Stimulated activated CD4-positive, alpha-beta T cell treated with anti-CD3 and anti-CD28 coated beads, Interleukin-2, amount 100 ng/mL, for 48 hours (primary cell): ENCODE measurements at regions not wholly inside any gene's neighbourhood (a gene's known extent, or its start where the extent isn't known, plus 50 kb on each side); places are given as distances from the start of the nearest gene placed in this dataset.

Source experiments
- DNase-seq, 2 donors: peaks; one replicate each; pipeline ENCODE4 v3.0.0-alpha.2; 2020

- DNase-seq: no peak
Observed at GRCh38 chr7:85773116-85773728, 586.4 kb upstream of the SEMA3D start.

GRCh38 chr7:85771516-85771915, 584.7 kb upstream of the SEMA3D start:
- DNase-seq: no peak

GRCh38 chr7:85770332-85770731, 583.5 kb upstream of the SEMA3D start:
- no peak for DNase-seq

GRCh38 chr7:85765698-85766298, 578.9 kb upstream of the SEMA3D start:
- no peak for DNase-seq

DNA sequence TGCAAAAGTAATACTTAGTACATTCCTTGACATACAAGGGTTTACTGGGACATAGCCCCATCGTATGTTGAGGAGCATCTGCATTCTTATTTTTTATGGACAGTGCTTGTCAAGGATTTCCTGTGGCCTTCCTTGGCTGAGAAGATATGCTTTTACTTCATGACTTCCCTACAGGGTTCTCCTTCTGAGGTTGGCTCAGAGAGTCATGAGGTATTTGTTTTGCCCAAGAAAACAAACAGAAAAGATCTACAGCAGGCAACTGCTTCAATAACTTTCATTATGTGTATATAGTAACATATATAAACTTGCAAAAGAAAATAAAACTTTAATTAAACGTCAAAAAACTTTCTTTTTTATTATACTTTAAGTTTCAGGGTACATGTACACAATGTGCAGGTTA, 577.2 kb upstream of the SEMA3D start:
- no peak for DNase-seq

DNA sequence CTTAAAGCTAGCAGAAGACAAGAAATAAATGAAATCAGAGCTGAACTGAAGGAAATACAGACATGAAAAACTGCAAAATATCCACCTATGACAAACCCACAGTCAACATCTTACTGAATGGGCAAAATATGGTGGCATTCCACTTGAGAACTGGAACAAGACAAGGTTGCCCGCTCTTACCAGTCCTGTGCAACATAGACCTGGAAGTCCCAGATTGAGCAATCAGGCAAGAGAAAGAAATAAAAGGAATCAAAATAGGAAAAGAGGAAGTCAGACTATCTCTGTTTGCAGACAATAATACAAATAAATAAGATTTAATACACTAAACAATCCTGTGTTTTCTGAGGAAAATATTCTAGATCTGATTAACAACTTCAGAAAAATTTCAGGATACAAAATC, 570.5 kb upstream of the SEMA3D start:
- DNase-seq: no peak

DNA sequence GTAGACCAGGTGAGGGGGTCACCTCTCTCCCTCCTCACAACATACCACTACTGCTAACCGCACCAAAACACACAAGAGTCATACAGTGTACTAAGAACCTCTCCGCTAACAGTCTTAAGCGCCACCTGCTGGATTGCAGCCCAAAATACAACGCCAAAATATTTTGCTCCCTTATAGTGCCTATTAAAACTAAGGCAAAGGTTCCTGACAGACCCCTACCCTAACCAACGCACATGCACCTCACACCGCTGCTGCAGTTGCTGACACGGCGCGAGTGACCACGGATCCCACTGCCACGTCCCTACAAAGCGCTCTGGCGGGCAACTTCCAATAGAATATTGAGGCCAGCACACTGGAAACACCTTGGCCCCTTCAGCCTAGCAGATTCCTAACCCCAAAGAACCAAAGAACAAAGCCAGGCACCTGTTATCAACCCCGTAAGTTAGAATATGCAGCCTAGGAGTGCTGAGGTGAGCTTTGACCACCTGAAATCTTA, 563.6 kb upstream of the SEMA3D start:
- peak; percentile 4 to 9 for DNase-seq

- DNase-seq: no peak
Observed at GRCh38 chr7:85749696-85750453, 563.0 kb upstream of the SEMA3D start.

GRCh38 chr7:85748861-85749260, 562.0 kb upstream of the SEMA3D start:
- DNase-seq: no peak

DNA sequence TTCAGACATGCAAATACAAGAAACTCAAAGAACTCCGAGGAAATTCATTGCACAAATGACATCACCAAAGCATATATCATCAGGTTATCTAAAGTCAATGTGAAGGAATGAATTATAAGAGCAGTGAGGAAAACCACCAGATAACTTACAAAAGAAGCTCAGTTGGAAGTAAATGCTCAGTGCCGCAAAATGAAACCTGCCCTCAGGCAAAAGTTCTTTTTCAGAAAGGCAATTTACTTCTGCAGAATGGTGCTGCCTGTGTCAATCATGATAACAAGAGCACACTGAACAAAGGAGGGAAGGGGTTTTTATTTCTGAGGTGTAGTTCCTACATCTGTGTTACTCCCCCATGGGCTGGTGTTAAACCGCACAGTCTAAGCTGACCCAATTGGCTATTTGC, 550.6 kb upstream of the SEMA3D start:
- no peak for DNase-seq

DNA sequence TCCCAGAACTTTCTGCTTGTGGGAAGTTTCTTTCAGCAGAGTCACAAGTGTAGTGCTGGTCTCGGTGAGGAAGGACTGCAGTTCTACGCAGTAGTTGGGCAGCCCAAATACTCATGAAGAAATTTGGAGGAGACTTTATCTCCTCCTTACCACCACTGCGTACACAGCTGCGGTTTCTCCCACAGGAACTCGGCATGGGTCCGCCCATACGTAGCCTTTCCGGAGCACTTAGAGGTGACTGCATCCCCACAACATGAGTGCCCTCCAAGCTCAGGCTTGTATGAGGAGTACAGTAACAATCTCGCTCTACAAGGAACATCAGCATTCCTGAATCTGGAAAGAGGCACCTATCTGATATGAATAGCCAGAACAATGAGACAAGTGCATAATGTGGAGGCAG, 549.2 kb upstream of the SEMA3D start:
- no peak for DNase-seq

- no peak for DNase-seq
Observed at GRCh38 chr7:85734823-85735222, 548.0 kb upstream of the SEMA3D start.

- no peak for DNase-seq
Observed at GRCh38 chr7:85733169-85733915, 546.5 kb upstream of the SEMA3D start.

- DNase-seq: no peak
Observed at GRCh38 chr7:85730012-85730411, 543.2 kb upstream of the SEMA3D start.

- DNase-seq: no peak
Observed at GRCh38 chr7:85725026-85725425, 538.2 kb upstream of the SEMA3D start.

DNA sequence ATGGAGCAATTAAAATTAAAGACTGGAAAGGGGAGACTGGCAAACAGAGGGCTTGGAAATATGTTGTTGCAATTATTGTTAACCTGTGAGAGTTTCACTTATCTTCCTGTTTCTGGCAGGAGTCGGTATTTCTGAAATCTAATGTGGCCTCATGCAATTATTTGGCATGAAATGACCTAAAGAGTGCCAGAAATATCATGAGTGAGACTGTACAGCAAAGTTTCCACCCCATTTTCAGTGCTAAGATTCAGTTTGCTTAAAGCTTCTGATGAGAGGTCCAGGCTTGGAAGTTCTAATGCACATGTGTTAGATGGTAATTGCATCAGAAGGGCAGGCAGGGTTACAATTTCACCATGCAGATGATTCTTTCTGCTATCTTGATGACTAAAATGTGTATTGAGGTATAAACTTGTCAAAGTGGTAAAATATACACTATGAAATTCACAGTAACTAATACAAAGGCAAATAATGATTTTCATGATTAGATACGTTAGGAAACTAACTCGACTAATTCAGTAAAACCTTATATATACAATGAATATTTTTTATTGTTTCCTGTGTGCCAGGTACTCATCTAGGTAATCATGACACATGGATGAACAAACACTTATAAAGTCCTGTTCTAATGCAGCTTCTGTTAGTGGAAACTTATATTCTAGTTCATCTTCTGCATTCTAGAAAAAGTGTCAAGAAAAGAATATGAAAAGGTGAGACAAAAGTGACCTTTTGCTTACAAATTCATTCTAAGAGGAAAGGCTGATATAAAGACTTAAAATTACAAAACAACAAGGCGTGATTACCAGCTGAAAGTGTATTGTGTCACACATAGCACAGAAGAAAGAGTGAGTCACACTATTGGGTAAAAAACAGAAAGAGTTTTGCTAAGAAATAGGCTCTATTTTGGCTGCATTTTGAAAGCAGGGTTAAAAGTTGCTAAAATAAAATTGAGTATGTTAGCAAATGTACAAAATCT, 533.4 kb upstream of the SEMA3D start:
- DNase-seq: no peak

DNA sequence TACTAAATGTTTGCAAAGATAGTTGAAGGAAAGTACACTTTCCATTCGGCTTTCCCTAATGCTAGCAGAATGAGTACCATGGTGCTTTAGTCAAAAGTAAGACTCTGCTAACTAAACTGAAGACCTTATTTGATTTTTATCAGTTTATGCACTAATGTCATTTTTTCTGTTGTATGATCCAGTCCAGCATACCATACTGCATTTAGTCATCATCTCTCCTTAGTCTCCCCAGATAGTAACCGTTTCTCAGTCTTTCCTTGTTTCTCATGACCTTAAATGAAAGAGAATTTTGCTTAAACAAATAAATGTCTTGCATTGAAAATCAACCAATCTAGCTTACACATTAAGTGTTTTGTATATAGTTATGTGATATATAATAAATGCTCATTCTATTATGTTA, 529.5 kb upstream of the SEMA3D start:
- no peak for DNase-seq

DNA sequence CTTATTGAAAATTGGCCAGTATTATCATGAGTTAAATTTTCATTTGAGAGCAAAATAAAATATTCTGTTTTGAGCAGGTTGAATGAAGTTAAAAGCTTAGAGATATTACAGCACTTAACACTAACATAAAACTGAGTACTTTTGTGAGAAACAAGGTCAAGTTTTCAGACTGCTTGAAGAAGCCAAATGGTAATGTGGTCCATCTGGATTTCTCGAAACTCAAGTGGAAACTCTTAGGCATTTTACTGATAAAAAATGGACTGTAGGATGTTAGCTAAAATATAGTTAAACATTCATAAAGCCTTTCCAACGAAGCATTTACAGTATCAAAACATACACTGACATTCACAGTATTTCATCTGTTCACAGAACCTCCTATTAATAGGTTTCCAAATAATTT, 528.1 kb upstream of the SEMA3D start:
- DNase-seq: no peak

- DNase-seq: no peak
Observed at GRCh38 chr7:85714043-85714578, 527.3 kb upstream of the SEMA3D start.

DNA sequence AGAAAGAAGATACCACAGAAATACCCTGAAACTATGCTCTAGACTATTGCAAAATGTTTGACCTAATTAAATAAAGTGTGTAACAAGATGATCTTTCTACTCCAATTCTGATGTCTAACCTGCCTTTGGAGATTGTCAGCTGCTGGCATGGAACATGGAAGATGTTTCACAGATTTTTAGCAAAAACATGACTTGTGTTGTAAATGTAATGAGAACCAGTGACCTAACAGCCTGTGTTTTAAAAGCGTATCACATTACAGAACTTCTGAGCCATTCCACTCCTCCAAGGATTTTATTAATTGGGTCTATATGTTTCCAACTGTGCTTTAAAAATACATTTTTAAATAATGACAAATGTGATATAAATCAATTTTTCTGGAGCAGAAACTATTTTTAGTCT, 526.3 kb upstream of the SEMA3D start:
- no peak for DNase-seq

- DNase-seq: no peak
Observed at GRCh38 chr7:85711894-85712293, 525.0 kb upstream of the SEMA3D start.

DNA sequence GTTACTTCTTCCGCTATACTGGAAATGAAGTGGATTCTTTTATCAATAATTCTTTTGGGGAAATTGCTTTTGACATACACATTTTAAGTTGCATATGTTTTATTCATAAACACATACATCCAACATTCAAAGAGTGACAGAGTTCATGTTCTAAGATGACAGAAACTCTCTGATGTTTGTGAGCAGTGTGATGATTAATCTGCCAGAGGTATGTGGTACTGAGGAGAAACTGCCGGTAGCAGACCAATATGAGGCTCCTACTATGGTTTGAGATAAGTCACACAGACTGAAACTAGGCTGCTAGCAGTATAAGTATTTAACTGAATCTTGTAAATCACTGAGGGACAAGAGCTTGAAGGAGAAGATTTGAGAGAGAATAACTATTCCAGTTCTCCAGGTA, 524.1 kb upstream of the SEMA3D start:
- DNase-seq: no peak
